HepG2 (cell line): ENCODE measurements at regions not wholly inside any gene's neighbourhood (a gene's known extent, or its start where the extent isn't known, plus 50 kb on each side); places are given as distances from the start of the nearest gene placed in this dataset.

Experiments used
- ATAC-seq: fragments of 200-7000 bp; cut with Tn5 transposase; 3 replicates; pipeline ENCODE4 v1.9.1; 2020; ENCODE audit warnings: mild to moderate bottlenecking, moderate library complexity
- BruUV-seq: library from RNA; stranded (reverse); fragments of 400-500 nt; replicated peaks from 2 replicates; lab custom pipeline; 2021; lab: Mats Ljungman, UMichigan
- CTCF ChIA-PET: fragments of 300-600 bp; formaldehyde crosslinking; extraction: SDS; loops from one replicate; lab custom pipeline; 2021; ENCODE audit warnings: low total read pairs, inconsistent platforms, low intra/inter-chr PET ratio; lab: Yijun Ruan, JAX
- POLR2A ChIA-PET: fragments of 350-600 bp; sonication (Branson Sonifier 250); formaldehyde crosslinking; loops from one replicate; lab custom pipeline; 2020; ENCODE audit warnings: antibody characterized with exemption, inconsistent platforms; lab: Yijun Ruan, JAX
- DNase-seq: peaks from one replicate; pipeline ENCODE4 v3.0.0-alpha.2; 2015; ENCODE audit warnings: low spot score
- FAIRE-seq: peaks from 3 replicates; lab custom pipeline; 2011; peaks lifted over from hg19 to GRCh38; lab: Jason Lieb, UNC
- H2AFZ ChIP-seq: one replicate; pipeline ENCODE4 v1.6.1; 2011; ENCODE audit warnings: low read length, inconsistent platforms
- H3K27ac ChIP-seq: fragments of 300-600 bp; 3 replicates; pipeline ENCODE4 v1.8.0; 2011; ENCODE audit warnings: mixed run types, mild to moderate bottlenecking, mixed read lengths, low read length, inconsistent platforms; ENCODE audit not compliant: insufficient read depth; ENCODE audit errors: extremely low read length
- H3K27me3 ChIP-seq, 2 experiments: fragments of 200-600 bp in 1 of 2; 2 replicates in 1 of 2; 3 replicates in 1 of 2; pipeline versions ENCODE4 v1.6.0 to v1.8.0; 2011; ENCODE audit warnings: low read length in 2 of 2, mild to moderate bottlenecking in 2 of 2, moderate library complexity in 2 of 2, inconsistent platforms in 1 of 2; ENCODE audit not compliant: insufficient read depth in 2 of 2, control insufficient read depth in 1 of 2
- H3K36me3 ChIP-seq, 2 experiments: fragments of 200-600 bp in 1 of 2; replicated peaks in 1 of 2; 2 replicates in 1 of 2; 3 replicates in 1 of 2; pipeline versions ENCODE4 v1.5.1 to v1.8.0; 2011; ENCODE audit warnings: low read length in 2 of 2, inconsistent platforms in 1 of 2; ENCODE audit not compliant: insufficient read depth in 2 of 2, control insufficient read depth in 1 of 2
- H3K4me1 ChIP-seq: 2 replicates; pipeline ENCODE4 v1.5.1; 2012; ENCODE audit warnings: low read length, inconsistent platforms; ENCODE audit not compliant: insufficient read depth
- H3K4me2 ChIP-seq: 2 replicates; pipeline ENCODE4 v1.6.0; 2011; ENCODE audit warnings: low read depth, low read length, inconsistent platforms
- H3K4me3 ChIP-seq, 3 experiments: fragments of 200-600 bp in 1 of 3; sonication (generic), shearing (Covaris generic) in 1 of 3; replicated peaks in 1 of 3; 2 replicates each; pipeline ENCODE4 v1.5.1; 2011 to 2016; ENCODE audit warnings: low read length in 3 of 3, inconsistent platforms in 2 of 3, low read depth in 2 of 3, mild to moderate bottlenecking in 2 of 3, control low read depth in 1 of 3, mixed read lengths in 1 of 3; ENCODE audit not compliant: insufficient read depth in 1 of 3
- H3K79me2 ChIP-seq: one replicate; pipeline ENCODE4 v1.6.1; 2011; ENCODE audit warnings: low read length, inconsistent platforms; ENCODE audit not compliant: insufficient read depth
- H3K9ac ChIP-seq: 2 replicates; pipeline ENCODE4 v1.6.0; 2011; ENCODE audit warnings: mild to moderate bottlenecking, low read depth, low read length, inconsistent platforms; ENCODE audit not compliant: insufficient read depth
- H3K9me3 ChIP-seq: 2 replicates; pipeline ENCODE4 v1.5.1; 2012; ENCODE audit warnings: mild to moderate bottlenecking, low read length
- H4K20me1 ChIP-seq: 2 replicates; pipeline ENCODE4 v1.6.0; 2011; ENCODE audit warnings: inconsistent platforms, mild to moderate bottlenecking, low read length, moderate library complexity; ENCODE audit not compliant: insufficient read depth
- ATF6 ChIP-seq: sonication (generic); formaldehyde crosslinking; conservative IDR thresholded peaks from 2 replicates; pipeline ENCODE4 v1.4.0; 2020; ENCODE audit warnings: missing genetic modification reagents
- HNF1B ChIP-seq: sonication (generic); formaldehyde crosslinking; IDR thresholded peaks from 2 replicates; pipeline ENCODE4 v1.5.1; 2020; ENCODE audit warnings: mild to moderate bottlenecking, moderate library complexity, missing genetic modification reagents
- PHF20 ChIP-seq: sonication (generic); formaldehyde crosslinking; IDR thresholded peaks from 2 replicates; pipeline ENCODE4 v1.5.0; 2020; ENCODE audit warnings: mild to moderate bottlenecking, missing genetic modification reagents
- POLR2AphosphoS5 ChIP-seq: IDR thresholded peaks from 2 replicates; pipeline ENCODE4 v1.6.1; 2012; ENCODE audit warnings: low read depth, low read length
- REST ChIP-seq, 2 experiments: IDR thresholded peaks; 2 replicates each; pipeline ENCODE4 v1.6.1; 2011 to 2012; ENCODE audit warnings: low read length in 2 of 2, borderline replicate concordance in 1 of 2, low read depth in 1 of 2, mild to moderate bottlenecking in 1 of 2, moderate library complexity in 1 of 2
- RFX1 ChIP-seq: fragments of 450-650 bp; IDR thresholded peaks from 2 replicates; pipeline ENCODE4 v1.6.1; 2017
- RFXANK ChIP-seq: IDR thresholded peaks from 2 replicates; pipeline ENCODE4 v1.6.1; 2016
- TCF7 ChIP-seq: sonication (generic); IDR thresholded peaks from 2 replicates; pipeline ENCODE4 v1.6.1; 2016; ENCODE audit warnings: antibody characterized with exemption, low read depth
- ZNF10 ChIP-seq: sonication (generic); formaldehyde crosslinking; IDR thresholded peaks from 2 replicates; pipeline ENCODE4 v1.4.0; 2020; ENCODE audit warnings: mild to moderate bottlenecking, low read depth, missing genetic modification reagents, borderline replicate concordance
- ZNF280D ChIP-seq: sonication (generic); formaldehyde crosslinking; IDR thresholded peaks from 2 replicates; pipeline ENCODE4 v1.5.1; 2020; ENCODE audit warnings: mild to moderate bottlenecking, missing genetic modification reagents
- ZNF576 ChIP-seq: sonication (generic); formaldehyde crosslinking; IDR thresholded peaks from 2 replicates; pipeline ENCODE4 v1.4.0; 2020; ENCODE audit warnings: mild to moderate bottlenecking, missing genetic modification reagents
- ZSCAN21 ChIP-seq: sonication (generic); formaldehyde crosslinking; IDR thresholded peaks from 2 replicates; pipeline ENCODE4 v1.8.0; 2022; ENCODE audit warnings: mild to moderate bottlenecking, missing genetic modification reagents, moderate library complexity, borderline replicate concordance
- WGBS: methylation state at CpG from one replicate; pipeline ENCODE4 v1.1.6; 2017; ENCODE audit warnings: low lambda C conversion rate; 5-methylcytosine and 5-hydroxymethylcytosine counted together
- in situ Hi-C: cut with HindIII; loops from 2 replicates; pipeline ENCODE4 v1.10.0; 2017; ENCODE audit warnings: low pct_unique_long_range_greater_than_20kb; ENCODE audit not compliant: extremely low pct_ligation_motif_present
- intact Hi-C: fragments of 100-400 bp; cut with micrococcal nuclease; formaldehyde crosslinking; loops from one replicate; pipeline ENCODE4 v1.10.0; 2022; ENCODE audit not compliant: unreplicated experiment
- TF ChIP-seq, protein P1 (sequence below): IDR thresholded peaks from 2 replicates; pipeline ENCODE4 v1.6.1; 2018; ENCODE audit warnings: missing genetic modification reagents, mild to moderate bottlenecking, missing compliant biosample characterization

GRCh38 chr2:149727927-149728326 is 140.4 kb upstream of the MMADHC start:
- H3K4me3 ChIP-seq: no peak overlapping the region
- intact Hi-C loops (no loop called here), in situ Hi-C loops (no loop called here)
- DNase-seq (no peak), FAIRE-seq (no peak), ATAC-seq (no peak)
- CTCF ChIA-PET: no interaction called here
- no peak for TF ChIP-seq HNF1B (CRISPR knock-in tag)
- no peak for TF ChIP-seq ZNF280D (CRISPR knock-in tag)
- TF ChIP-seq ZNF10 (CRISPR knock-in tag): no peak
- no peak for TF ChIP-seq PHF20 (CRISPR knock-in tag)
- no peak for TF ChIP-seq REST (IDR thresholded peaks at IDR 0.05; ENCODE audit: borderline replicate concordance in 1 of 2, low read depth in 1 of 2, low read length in 2 of 2)
- TF ChIP-seq, protein P1, sequence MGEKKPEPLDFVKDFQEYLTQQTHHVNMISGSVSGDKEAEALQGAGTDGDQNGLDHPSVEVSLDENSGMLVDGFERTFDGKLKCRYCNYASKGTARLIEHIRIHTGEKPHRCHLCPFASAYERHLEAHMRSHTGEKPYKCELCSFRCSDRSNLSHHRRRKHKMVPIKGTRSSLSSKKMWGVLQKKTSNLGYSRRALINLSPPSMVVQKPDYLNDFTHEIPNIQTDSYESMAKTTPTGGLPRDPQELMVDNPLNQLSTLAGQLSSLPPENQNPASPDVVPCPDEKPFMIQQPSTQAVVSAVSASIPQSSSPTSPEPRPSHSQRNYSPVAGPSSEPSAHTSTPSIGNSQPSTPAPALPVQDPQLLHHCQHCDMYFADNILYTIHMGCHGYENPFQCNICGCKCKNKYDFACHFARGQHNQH (CRISPR knock-in tag): no peak
- TF ChIP-seq RFX1: no peak
- TF ChIP-seq TCF7: no peak
- no peak for TF ChIP-seq ZSCAN21 (CRISPR knock-in tag)
- no peak for TF ChIP-seq ATF6
- TF ChIP-seq RFXANK (CRISPR knock-in tag): no peak
- no peak for TF ChIP-seq ZNF576 (CRISPR knock-in tag)
- no peak for TF ChIP-seq POLR2AphosphoS5
- BruUV-seq: no TSS peak
- H3K4me2 ChIP-seq: no peak overlapping the region
- no peaks in the 10 kb centered on the region for H3K9me3 ChIP-seq
- no peak overlapping the region for H3K27ac ChIP-seq
- H3K36me3 ChIP-seq: no peaks in the 10 kb centered on the region
- no peaks in the 10 kb centered on the region for H3K4me1 ChIP-seq
- no peaks in the 10 kb centered on the region for H4K20me1 ChIP-seq
- POLR2A ChIA-PET: no interaction called here
- 31% methylated on average over 3 of the region's 3 CpGs for WGBS
- H2AFZ ChIP-seq: no peak overlapping the region
- no peak overlapping the region for H3K9ac ChIP-seq
- no peaks in the 10 kb centered on the region for H3K79me2 ChIP-seq
- H3K27me3 ChIP-seq: no peaks in the 10 kb centered on the region
